Activated CD4-positive, alpha-beta T cell treated with anti-CD3 and anti-CD28 coated beads for 36 hours (primary cell): ENCODE measurements at regions not wholly inside any gene's neighbourhood (a gene's known extent, or its start where the extent isn't known, plus 50 kb on each side); places are given as distances from the start of the nearest gene placed in this dataset.

Source experiments
- ATAC-seq: fragments of 200-7000 bp; cut with Tn5 transposase; one replicate; pipeline ENCODE4 v1.10.0; 2021; ENCODE audit warnings: mild to moderate bottlenecking, moderate library complexity
- CTCF ChIA-PET: fragments of 350-600 bp; sonication (Branson Sonifier 250); formaldehyde crosslinking; loops from one replicate; lab custom pipeline; 2021; ENCODE audit warnings: antibody characterized with exemption; lab: Charles Lee
- POLR2A ChIA-PET: fragments of 350-600 bp; sonication (Branson Sonifier 250); formaldehyde crosslinking; loops from one replicate; lab custom pipeline; 2021; ENCODE audit warnings: antibody characterized with exemption, inconsistent platforms; lab: Charles Lee
- DNase-seq: peaks from one replicate; pipeline ENCODE4 v3.0.0-alpha.2; 2020
- H3K27ac Mint-ChIP-seq: one replicate; pipeline ENCODE4 v1.8.0; 2021; ENCODE audit warnings: mixed read lengths
- H3K27me3 Mint-ChIP-seq: one replicate; pipeline ENCODE4 v1.8.0; 2021; ENCODE audit warnings: mixed read lengths
- H3K36me3 Mint-ChIP-seq: one replicate; pipeline ENCODE4 v1.8.0; 2021; ENCODE audit warnings: low read depth, mixed read lengths
- H3K4me1 Mint-ChIP-seq: one replicate; pipeline ENCODE4 v1.8.0; 2021; ENCODE audit warnings: mixed read lengths
- H3K4me3 Mint-ChIP-seq: one replicate; pipeline ENCODE4 v1.8.0; 2021; ENCODE audit warnings: mild to moderate bottlenecking, moderate library complexity, mixed read lengths
- H3K9me3 Mint-ChIP-seq: one replicate; pipeline ENCODE4 v1.8.0; 2021; ENCODE audit warnings: low read depth, mixed read lengths
- intact Hi-C, 2 experiments: fragments of 100-400 bp; cut with DNase I in 1 of 2; cut with micrococcal nuclease in 1 of 2; formaldehyde crosslinking; loops; one replicate each; pipeline versions ENCODE4 v1.14.2 to v1.15.1; 2022 to 2024; cut with DNase I, micrococcal nuclease

- Mint-ChIP-seq H3K36me3 (no peaks in the 10 kb centered on the region), H3K4me1 (no peaks in the 10 kb centered on the region), H3K9me3 (no peaks in the 10 kb centered on the region), H3K4me3 (no peak overlapping the region), H3K27me3 (no peaks in the 10 kb centered on the region), H3K27ac (no peak overlapping the region)
- POLR2A ChIA-PET: no interaction called here
- CTCF ChIA-PET: no interaction called here
- intact Hi-C loops: no loop called here
- no peak for DNase-seq
- ATAC-seq: no peak
Measured at GRCh38 chr10:59550061-59550460, 159.6 kb downstream of the SLC16A9 start.

- Mint-ChIP-seq H3K9me3 (no peaks in the 10 kb centered on the region), H3K27ac (no peak overlapping the region), H3K4me1 (no peaks in the 10 kb centered on the region), H3K27me3 (no peaks in the 10 kb centered on the region), H3K4me3 (no peak overlapping the region), H3K36me3 (no peaks in the 10 kb centered on the region)
- no peak for DNase-seq
- ChIA-PET POLR2A (no interaction called here), CTCF (no interaction called here)
- no peak for ATAC-seq
- intact Hi-C loops: no loop called here
Measured at GRCh38 chr10:59538623-59539022, 171.0 kb downstream of the SLC16A9 start.

DNA sequence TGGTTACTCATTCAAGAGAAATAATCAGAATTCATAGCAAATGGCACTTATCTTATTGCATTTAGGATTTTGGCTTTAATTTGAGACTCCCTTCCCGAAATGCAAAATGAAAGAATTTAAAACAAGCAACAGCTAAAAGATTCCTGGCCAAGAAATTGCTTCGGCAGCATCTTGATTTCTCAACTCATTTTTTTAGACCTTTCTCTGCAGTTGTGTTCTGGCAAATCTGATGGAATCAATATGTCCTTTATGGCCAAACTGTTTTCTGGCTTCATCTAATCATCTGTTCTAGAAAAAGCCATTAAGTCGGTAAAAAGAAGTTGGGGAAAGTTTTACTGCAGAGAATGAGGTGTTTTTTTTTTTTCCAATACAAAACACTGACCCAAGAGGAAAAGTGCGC is 172.1 kb downstream of the SLC16A9 start:
- no peak overlapping the region for H3K4me3 Mint-ChIP-seq
- no peaks in the 10 kb centered on the region for H3K9me3 Mint-ChIP-seq
- H3K36me3 Mint-ChIP-seq: no peaks in the 10 kb centered on the region
- ATAC-seq (no peak), DNase-seq (no peak)
- H3K27ac Mint-ChIP-seq: no peak overlapping the region
- no peaks in the 10 kb centered on the region for H3K27me3 Mint-ChIP-seq
- intact Hi-C loops: no loop called here
- H3K4me1 Mint-ChIP-seq: no peaks in the 10 kb centered on the region
- ChIA-PET POLR2A (no interaction called here), CTCF (no interaction called here)

DNA sequence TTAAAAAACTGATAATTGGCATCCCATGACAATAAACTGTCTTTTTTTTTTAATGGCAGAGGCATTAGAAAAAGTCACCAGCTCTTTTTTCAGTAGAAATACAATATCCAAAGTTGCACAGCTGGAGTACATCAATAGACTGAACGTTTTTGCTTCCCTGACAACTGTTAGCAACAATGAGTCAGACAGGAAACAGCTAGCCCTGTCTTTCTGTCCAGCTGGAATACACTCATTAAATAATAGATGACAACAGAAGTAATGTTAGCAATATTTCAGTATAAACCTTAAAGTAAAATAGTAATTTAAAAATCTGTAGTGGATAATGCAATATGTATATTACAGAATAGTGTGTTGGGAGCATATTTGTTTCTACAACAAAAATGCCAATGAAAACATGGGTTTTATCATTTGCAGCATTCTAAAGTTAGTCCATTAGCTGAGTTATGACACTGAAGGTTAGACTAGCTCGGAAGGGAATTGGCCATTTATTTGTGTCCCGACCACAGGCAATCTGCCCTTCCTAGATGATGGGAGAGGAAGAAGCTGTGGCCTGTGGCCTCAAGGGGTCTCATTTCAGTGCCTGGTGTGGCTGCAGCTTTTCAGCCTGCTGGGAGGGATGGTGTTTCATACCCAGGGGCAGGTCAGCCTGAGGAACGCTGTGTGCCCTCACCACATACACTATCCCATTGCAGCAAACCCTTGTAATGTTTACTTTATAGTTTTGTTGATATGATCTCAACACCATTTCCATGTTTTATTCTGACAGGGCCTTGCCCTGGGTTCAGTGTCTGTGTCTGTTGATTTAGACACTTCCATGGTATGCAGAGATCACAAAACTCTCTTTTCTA is 173.3 kb downstream of the SLC16A9 start:
- no peak for DNase-seq
- H3K4me1 Mint-ChIP-seq: no peaks in the 10 kb centered on the region
- ChIA-PET CTCF (interaction anchor here (0.6 to 1.1 kb wide), 2 partner anchors 46 to 584 kb away, joined by 3 to 5 read pairs; no protein-coding TSS in a partner anchor), POLR2A (no interaction called here)
- no peak overlapping the region for H3K27ac Mint-ChIP-seq
- ATAC-seq: no peak
- H3K9me3 Mint-ChIP-seq: no peaks in the 10 kb centered on the region
- H3K27me3 Mint-ChIP-seq: no peaks in the 10 kb centered on the region
- no peak overlapping the region for H3K4me3 Mint-ChIP-seq
- intact Hi-C loops: no loop called here
- no peaks in the 10 kb centered on the region for H3K36me3 Mint-ChIP-seq

- Mint-ChIP-seq H3K27me3 (no peaks in the 10 kb centered on the region), H3K9me3 (no peaks in the 10 kb centered on the region), H3K27ac (no peak overlapping the region), H3K36me3 (no peaks in the 10 kb centered on the region), H3K4me1 (no peaks in the 10 kb centered on the region), H3K4me3 (no peak overlapping the region)
- ATAC-seq: no peak
- no peak for DNase-seq
- ChIA-PET POLR2A (no interaction called here), CTCF (no interaction called here)
- intact Hi-C loops: no loop called here
Measured at GRCh38 chr10:59524348-59524747, 162.0 kb upstream of the FAM13C start.

DNA sequence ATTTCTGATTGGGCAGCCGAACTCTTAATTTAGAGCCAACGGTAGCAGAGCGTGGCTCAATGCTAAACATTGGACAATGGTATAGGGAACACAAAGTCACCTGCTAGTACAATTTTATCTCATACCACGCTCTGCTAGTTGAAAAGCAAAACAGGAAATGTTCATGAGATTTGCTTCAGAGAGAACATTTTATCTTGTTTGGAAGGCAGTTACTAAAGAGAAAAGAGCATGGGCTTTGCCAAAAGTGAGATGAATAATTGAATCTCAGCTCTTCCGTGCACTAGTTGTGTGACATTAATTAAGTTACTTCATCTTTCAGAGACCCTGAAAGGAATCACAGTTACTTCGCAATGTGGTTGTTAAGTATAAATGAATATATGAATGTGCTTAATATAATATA is 161.5 kb upstream of the FAM13C start:
- Mint-ChIP-seq H3K27me3 (no peaks in the 10 kb centered on the region), H3K4me1 (no peaks in the 10 kb centered on the region), H3K27ac (no peak overlapping the region), H3K4me3 (no peak overlapping the region), H3K36me3 (no peaks in the 10 kb centered on the region), H3K9me3 (no peaks in the 10 kb centered on the region)
- POLR2A ChIA-PET: no interaction called here
- CTCF ChIA-PET: no interaction called here
- intact Hi-C loops: no loop called here
- ATAC-seq (no peak), DNase-seq (no peak)

GRCh38 chr10:59517996-59518395 is 155.6 kb upstream of the FAM13C start:
- ChIA-PET POLR2A (no interaction called here), CTCF (no interaction called here)
- intact Hi-C loops: no loop called here
- no peaks in the 10 kb centered on the region for H3K36me3 Mint-ChIP-seq
- DNase-seq: no peak
- no peak overlapping the region for H3K4me3 Mint-ChIP-seq
- no peaks in the 10 kb centered on the region for H3K9me3 Mint-ChIP-seq
- no peaks in the 10 kb centered on the region for H3K27me3 Mint-ChIP-seq
- ATAC-seq: no peak
- H3K4me1 Mint-ChIP-seq: no peaks in the 10 kb centered on the region
- H3K27ac Mint-ChIP-seq: no peak overlapping the region

- H3K4me3 Mint-ChIP-seq: no peak overlapping the region
Measured at GRCh38 chr10:59517341-59517899, 155.1 kb upstream of the FAM13C start.

GRCh38 chr10:59513558-59513957 is 151.2 kb upstream of the FAM13C start:
- Mint-ChIP-seq H3K9me3 (no peaks in the 10 kb centered on the region), H3K27ac (no peak overlapping the region), H3K27me3 (no peaks in the 10 kb centered on the region), H3K4me1 (no peaks in the 10 kb centered on the region), H3K4me3 (no peak overlapping the region), H3K36me3 (no peaks in the 10 kb centered on the region)
- no peak for ATAC-seq
- ChIA-PET CTCF (interaction anchor here (0.6 kb wide), 1 partner anchor 134 kb away, joined by 4 read pairs; no protein-coding TSS in a partner anchor), POLR2A (no interaction called here)
- intact Hi-C loops: no loop called here
- DNase-seq: no peak

More at GRCh38 chr10:59517341-59517899, 155.1 kb upstream of the FAM13C start:
- POLR2A ChIA-PET: no interaction called here
- intact Hi-C loops: no loop called here
- Mint-ChIP-seq H3K4me1 (no peaks in the 10 kb centered on the region), H3K27ac (no peak overlapping the region), H3K36me3 (no peaks in the 10 kb centered on the region), H3K9me3 (no peaks in the 10 kb centered on the region), H3K27me3 (no peaks in the 10 kb centered on the region)
- ATAC-seq (no peak), DNase-seq (no peak)
- CTCF ChIA-PET: no interaction called here

GRCh38 chr10:59512951-59513350 is 150.6 kb upstream of the FAM13C start:
- DNase-seq: no peak
- H3K27ac Mint-ChIP-seq: no peak overlapping the region
- ATAC-seq: no peak
- H3K36me3 Mint-ChIP-seq: no peaks in the 10 kb centered on the region
- POLR2A ChIA-PET: no interaction called here
- intact Hi-C loops: no loop called here
- H3K4me1 Mint-ChIP-seq: no peaks in the 10 kb centered on the region
- H3K27me3 Mint-ChIP-seq: no peaks in the 10 kb centered on the region
- CTCF ChIA-PET: no interaction called here
- H3K4me3 Mint-ChIP-seq: no peak overlapping the region
- no peaks in the 10 kb centered on the region for H3K9me3 Mint-ChIP-seq

GRCh38 chr10:59508956-59509355 is 146.6 kb upstream of the FAM13C start:
- Mint-ChIP-seq H3K4me3 (no peak overlapping the region), H3K9me3 (no peaks in the 10 kb centered on the region), H3K27me3 (no peaks in the 10 kb centered on the region), H3K36me3 (no peaks in the 10 kb centered on the region), H3K4me1 (no peaks in the 10 kb centered on the region), H3K27ac (no peak overlapping the region)
- CTCF ChIA-PET: no interaction called here
- no peak for ATAC-seq
- POLR2A ChIA-PET: no interaction called here
- DNase-seq: no peak
- intact Hi-C loops: no loop called here

- Mint-ChIP-seq H3K27ac (no peak overlapping the region), H3K36me3 (no peaks in the 10 kb centered on the region), H3K4me1 (no peaks in the 10 kb centered on the region), H3K4me3 (no peak overlapping the region), H3K27me3 (no peaks in the 10 kb centered on the region), H3K9me3 (no peaks in the 10 kb centered on the region)
- DNase-seq: no peak
- intact Hi-C loops: no loop called here
- CTCF ChIA-PET: no interaction called here
- POLR2A ChIA-PET: no interaction called here
- ATAC-seq: no peak
Measured at GRCh38 chr10:59508296-59508695, 145.9 kb upstream of the FAM13C start.
